Vagina (tissue), 2 donors: ENCODE measurements at regions not wholly inside any gene's neighbourhood (a gene's known extent, or its start where the extent isn't known, plus 50 kb on each side); places are given as distances from the start of the nearest gene placed in this dataset.

Source experiments
- CTCF ChIP-seq, 3 experiments: fragments of 450-650 bp in 2 of 3; fragments of 200-600 bp in 1 of 3; sonication (generic) in 1 of 3; IDR thresholded peaks; one replicate each; pipeline ENCODE4 v1.5.1; 2017 to 2019; ENCODE audit warnings: antibody characterized with exemption in 3 of 3, mild to moderate bottlenecking in 2 of 3, moderate library complexity in 2 of 3
- POLR2A ChIP-seq, 2 donors: fragments of 450-650 bp; IDR thresholded peaks; one replicate each; pipeline ENCODE4 v1.6.1; 2017; ENCODE audit warnings: antibody characterized with exemption in 2 of 2, mild to moderate bottlenecking in 2 of 2, moderate library complexity in 2 of 2
- POLR2AphosphoS5 ChIP-seq, 2 donors: sonication (generic); formaldehyde crosslinking; IDR thresholded peaks; one replicate each; pipeline ENCODE4 v1.9.0; 2017; ENCODE audit warnings: antibody characterized with exemption in 2 of 2, mild to moderate bottlenecking in 2 of 2, low read depth in 1 of 2; ENCODE audit not compliant: insufficient read depth in 1 of 2

GRCh38 chr9:119005162-119005561 lies 364.1 kb downstream of the BRINP1 start:
- TF ChIP-seq CTCF (IDR thresholded peaks at IDR 0.05) (no peak), POLR2A (IDR thresholded peaks at IDR 0.05) (no peak), POLR2AphosphoS5 (IDR thresholded peaks at IDR 0.05; ENCODE audit: insufficient read depth in 1 of 2, low read depth in 1 of 2) (no peak)
